ENCODE measurements at regions not wholly inside any gene's neighbourhood (a gene's known extent, or its start where the extent isn't known, plus 50 kb on each side); places are given as distances from the start of the nearest gene placed in this dataset.

DNA sequence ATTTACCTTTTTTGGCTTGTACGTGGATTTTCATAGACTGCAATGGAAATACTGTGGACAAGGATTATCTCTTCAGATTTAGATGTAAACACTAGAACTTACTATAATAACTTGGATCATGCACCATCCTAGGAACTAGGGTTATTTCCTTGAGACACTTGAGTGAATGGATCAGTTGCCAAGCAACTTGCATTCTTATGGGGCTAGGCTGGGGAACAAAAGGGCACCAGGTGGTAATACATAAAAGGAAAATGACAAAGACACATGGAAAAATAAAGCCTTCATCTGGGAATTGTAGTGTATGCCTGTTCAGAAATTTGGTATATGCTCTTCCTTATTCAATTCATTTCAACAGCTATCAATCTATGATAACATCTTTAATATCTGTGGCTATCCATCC lies 247.1 kb downstream of the SPRY1 start:
- no peak overlapping the region for H3K4me3 Mint-ChIP-seq
- TF ChIP-seq EZH2 (IDR thresholded peaks at IDR 0.05; ENCODE audit: borderline replicate concordance, insufficient read depth, low read depth, low read length, poor library complexity, severe bottlenecking), result no peak
- TF ChIP-seq, protein P1, sequence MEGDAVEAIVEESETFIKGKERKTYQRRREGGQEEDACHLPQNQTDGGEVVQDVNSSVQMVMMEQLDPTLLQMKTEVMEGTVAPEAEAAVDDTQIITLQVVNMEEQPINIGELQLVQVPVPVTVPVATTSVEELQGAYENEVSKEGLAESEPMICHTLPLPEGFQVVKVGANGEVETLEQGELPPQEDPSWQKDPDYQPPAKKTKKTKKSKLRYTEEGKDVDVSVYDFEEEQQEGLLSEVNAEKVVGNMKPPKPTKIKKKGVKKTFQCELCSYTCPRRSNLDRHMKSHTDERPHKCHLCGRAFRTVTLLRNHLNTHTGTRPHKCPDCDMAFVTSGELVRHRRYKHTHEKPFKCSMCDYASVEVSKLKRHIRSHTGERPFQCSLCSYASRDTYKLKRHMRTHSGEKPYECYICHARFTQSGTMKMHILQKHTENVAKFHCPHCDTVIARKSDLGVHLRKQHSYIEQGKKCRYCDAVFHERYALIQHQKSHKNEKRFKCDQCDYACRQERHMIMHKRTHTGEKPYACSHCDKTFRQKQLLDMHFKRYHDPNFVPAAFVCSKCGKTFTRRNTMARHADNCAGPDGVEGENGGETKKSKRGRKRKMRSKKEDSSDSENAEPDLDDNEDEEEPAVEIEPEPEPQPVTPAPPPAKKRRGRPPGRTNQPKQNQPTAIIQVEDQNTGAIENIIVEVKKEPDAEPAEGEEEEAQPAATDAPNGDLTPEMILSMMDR (IDR thresholded peaks at IDR 0.05), result no peak
- POLR2A ChIA-PET, result no interaction called here

DNA sequence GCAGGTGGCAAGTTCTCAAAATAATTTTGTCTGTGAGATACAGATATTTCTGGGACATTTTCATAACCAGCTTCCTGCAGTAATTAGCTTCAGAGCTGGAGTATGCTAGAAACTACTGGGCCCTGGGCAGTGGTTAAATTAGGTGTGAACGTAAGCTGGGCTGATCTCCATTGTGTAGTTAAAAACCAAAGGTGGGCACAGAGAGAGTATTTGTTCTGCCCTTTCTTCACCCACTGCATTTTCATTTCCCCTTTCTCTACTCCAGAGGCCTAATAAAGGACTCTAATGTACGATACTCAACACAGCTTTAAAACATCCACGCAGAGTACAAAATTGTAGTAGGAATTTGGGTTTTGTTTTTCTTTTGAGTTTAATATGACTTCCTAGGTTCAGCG lies 252.7 kb downstream of the SPRY1 start:
- Histone ChIP-seq H3K4me3 (ENCODE audit: control extremely low read depth in 1 of 5, extremely low read depth in 1 of 5, insufficient read depth in 1 of 5, low read depth in 2 of 5, low read length in 4 of 5) (no peak overlapping the region), H3K36me3 (replicated peaks in 1 of 2; ENCODE audit: control extremely low read depth in 1 of 2, control insufficient read depth in 1 of 2, extremely low read depth in 1 of 2, insufficient read depth in 2 of 2, low read length in 1 of 2) (no peaks in the 10 kb centered on the region), H3K9ac (ENCODE audit: low read length) (no peak overlapping the region), H3K79me2 (ENCODE audit: control insufficient read depth, insufficient read depth, low read length) (no peaks in the 10 kb centered on the region), H3K27ac (ENCODE audit: low read length in 2 of 2) (peak overlapping the region in 1 of 2 donors; percentile 17), H3K4me1 (ENCODE audit: control insufficient read depth in 2 of 2, insufficient read depth in 2 of 2, low read length in 2 of 2) (peaks cover 12 to 17% of the 10 kb centered on the region in 2 donors), H3K4me2 (replicated peaks; ENCODE audit: low read depth, low read length, poor library complexity, severe bottlenecking) (peak overlapping the region; percentile 47), H2AFZ (ENCODE audit: insufficient read depth, low read depth, low read length, poor library complexity, severe bottlenecking) (peak overlapping the region; percentile 40), H4K20me1 (ENCODE audit: control insufficient read depth, insufficient read depth, low read length, poor library complexity, severe bottlenecking) (no peaks in the 10 kb centered on the region), H3K9me3 (ENCODE audit: control extremely low read depth in 1 of 3, control insufficient read depth in 2 of 3, insufficient read depth in 1 of 3, low read length in 2 of 3) (no peaks in the 10 kb centered on the region), H3K27me3 (replicated peaks in 1 of 4; ENCODE audit: control extremely low read depth in 1 of 4, control insufficient read depth in 3 of 4, insufficient read depth in 4 of 4, low read length in 3 of 4) (no peaks in the 10 kb centered on the region)
- DNase-seq (peak; percentile 52), ATAC-seq (ENCODE audit: low read depth) (peak; percentile 85)
- no CpG with 5 or more reads among the region's 4 CpGs for WGBS (ENCODE audit: insufficient coverage)
- Mint-ChIP-seq H3K4me1 (peaks cover 19% of the 10 kb centered on the region), H3K27ac (no peak overlapping the region), H3K4me3 (no peak overlapping the region), H3K9me3 (ENCODE audit: insufficient read depth) (no peaks in the 10 kb centered on the region), H3K27me3 (peaks cover 2% of the 10 kb centered on the region)
- ChIA-PET POLR2A (no interaction called here), CTCF (interaction anchor here (1.0 to 2.2 kb wide), 4 partner anchors 10 to 324 kb away, joined by 3 to 15 read pairs (median 5); no protein-coding TSS in a partner anchor)
- intact Hi-C loops (cut with micrococcal nuclease), result no loop called here
- TF ChIP-seq EZH2 (IDR thresholded peaks at IDR 0.05; ENCODE audit: borderline replicate concordance, insufficient read depth, low read depth, low read length, poor library complexity, severe bottlenecking), result no peak
- TF ChIP-seq, protein P1 (IDR thresholded peaks at IDR 0.05), result no peak

More for the DNA sequence above, 247.1 kb downstream of the SPRY1 start:
- Mint-ChIP-seq H3K4me1 (peaks cover 3% of the 10 kb centered on the region), H3K27me3 (peaks cover 4% of the 10 kb centered on the region), H3K27ac (no peak overlapping the region), H3K9me3 (ENCODE audit: insufficient read depth) (no peaks in the 10 kb centered on the region)
- Histone ChIP-seq H3K27me3 (replicated peaks in 1 of 4; ENCODE audit: control extremely low read depth in 1 of 4, control insufficient read depth in 3 of 4, insufficient read depth in 4 of 4, low read length in 3 of 4) (no peaks in the 10 kb centered on the region), H2AFZ (ENCODE audit: insufficient read depth, low read depth, low read length, poor library complexity, severe bottlenecking) (no peak overlapping the region), H3K36me3 (replicated peaks in 1 of 2; ENCODE audit: control extremely low read depth in 1 of 2, control insufficient read depth in 1 of 2, extremely low read depth in 1 of 2, insufficient read depth in 2 of 2, low read length in 1 of 2) (no peaks in the 10 kb centered on the region), H3K27ac (ENCODE audit: low read length in 2 of 2) (no peak overlapping the region), H4K20me1 (ENCODE audit: control insufficient read depth, insufficient read depth, low read length, poor library complexity, severe bottlenecking) (no peaks in the 10 kb centered on the region), H3K4me3 (ENCODE audit: control extremely low read depth in 1 of 5, extremely low read depth in 1 of 5, insufficient read depth in 1 of 5, low read depth in 2 of 5, low read length in 4 of 5) (no peak overlapping the region), H3K9me3 (ENCODE audit: control extremely low read depth in 1 of 3, control insufficient read depth in 2 of 3, insufficient read depth in 1 of 3, low read length in 2 of 3) (no peaks in the 10 kb centered on the region), H3K4me1 (ENCODE audit: control insufficient read depth in 2 of 2, insufficient read depth in 2 of 2, low read length in 2 of 2) (peaks cover 0 to 3% of the 10 kb centered on the region in 2 donors), H3K9ac (ENCODE audit: low read length) (no peak overlapping the region), H3K4me2 (replicated peaks; ENCODE audit: low read depth, low read length, poor library complexity, severe bottlenecking) (no peak overlapping the region), H3K79me2 (ENCODE audit: control insufficient read depth, insufficient read depth, low read length) (no peaks in the 10 kb centered on the region)
- intact Hi-C loops (cut with micrococcal nuclease), result no loop called here
- ATAC-seq (ENCODE audit: low read depth) (no peak), DNase-seq (no peak)
- CTCF ChIA-PET, result no interaction called here
- WGBS (ENCODE audit: insufficient coverage), result no CpG with 5 or more reads among the region's 1 CpG

Measured in B cell (primary cell).